HG02678 (cell line): ENCODE measurements at regions not wholly inside any gene's neighbourhood (a gene's known extent, or its start where the extent isn't known, plus 50 kb on each side); places are given as distances from the start of the nearest gene placed in this dataset.
"Not testable (repeated sequence)": the region's sequence is repeated elsewhere in the genome, so short reads cannot be mapped to it uniquely, and the experiment has no call there.

ENCODE experiments used
- ATAC-seq: cut with Tn5 transposase; IDR thresholded peaks from one replicate; pipeline ENCODE4 v1.9.1; 2021; ENCODE audit warnings: mild to moderate bottlenecking, moderate library complexity; ENCODE audit not compliant: unreplicated experiment

- ATAC-seq = peak; percentile 49
Observed at GRCh38 chr7:124257638-124258308, 224.9 kb upstream of the TMEM229A start.

GRCh38 chr7:124255041-124255655 lies 222.3 kb upstream of the TMEM229A start:
- no peak for ATAC-seq

GRCh38 chr7:124254396-124254795 lies 221.5 kb upstream of the TMEM229A start:
- ATAC-seq = no peak

GRCh38 chr7:124251636-124252035 lies 218.8 kb upstream of the TMEM229A start:
- no peak for ATAC-seq

- no peak for ATAC-seq
Observed at GRCh38 chr7:124250297-124251034, 217.6 kb upstream of the TMEM229A start.

- ATAC-seq = no peak
Observed at GRCh38 chr7:124247691-124248090, 214.8 kb upstream of the TMEM229A start.

GRCh38 chr7:124246262-124246863 lies 213.5 kb upstream of the TMEM229A start:
- ATAC-seq = no peak

- not testable (repeated sequence) for ATAC-seq
Observed at GRCh38 chr7:124244469-124244868, 211.6 kb upstream of the TMEM229A start.

- no peak for ATAC-seq
Observed at GRCh38 chr7:124219681-124220080, 186.8 kb upstream of the TMEM229A start.

- ATAC-seq = no peak
Observed at GRCh38 chr7:124208642-124209041, 175.8 kb upstream of the TMEM229A start.

GRCh38 chr7:124208173-124208572 lies 175.3 kb upstream of the TMEM229A start:
- ATAC-seq = no peak

- no peak for ATAC-seq
Observed at GRCh38 chr7:124205526-124205925, 172.7 kb upstream of the TMEM229A start.

- no peak for ATAC-seq
Observed at GRCh38 chr7:124202546-124202945, 169.7 kb upstream of the TMEM229A start.

GRCh38 chr7:124201768-124202349 lies 169.0 kb upstream of the TMEM229A start:
- no peak for ATAC-seq

GRCh38 chr7:124196519-124196918 lies 163.7 kb upstream of the TMEM229A start:
- no peak for ATAC-seq

- ATAC-seq = no peak
Observed at GRCh38 chr7:124192885-124193284, 160.0 kb upstream of the TMEM229A start.

GRCh38 chr7:124191713-124192112 lies 158.8 kb upstream of the TMEM229A start:
- no peak for ATAC-seq

- no peak for ATAC-seq
Observed at GRCh38 chr7:124191030-124191429, 158.2 kb upstream of the TMEM229A start.

GRCh38 chr7:124188576-124188975 lies 155.7 kb upstream of the TMEM229A start:
- no peak for ATAC-seq

- ATAC-seq = no peak
Observed at GRCh38 chr7:124187962-124188361, 155.1 kb upstream of the TMEM229A start.

- ATAC-seq = no peak
Observed at GRCh38 chr7:124183649-124184048, 150.8 kb upstream of the TMEM229A start.
